Breast epithelium (tissue), 3 donors: ENCODE measurements at regions not wholly inside any gene's neighbourhood (a gene's known extent, or its start where the extent isn't known, plus 50 kb on each side); places are given as distances from the start of the nearest gene placed in this dataset.

Experiments
- CTCF ChIP-seq, 3 donors: fragments of 450-650 bp; IDR thresholded peaks; one replicate each; pipeline ENCODE4 v1.5.1; 2016 to 2017; ENCODE audit warnings: antibody characterized with exemption in 3 of 3, mild to moderate bottlenecking in 3 of 3, moderate library complexity in 3 of 3
- POLR2A ChIP-seq: fragments of 450-650 bp; IDR thresholded peaks from one replicate; pipeline ENCODE4 v1.6.1; 2016; ENCODE audit warnings: antibody characterized with exemption, mild to moderate bottlenecking, moderate library complexity
- POLR2AphosphoS5 ChIP-seq, 3 donors: sonication (generic); formaldehyde crosslinking; IDR thresholded peaks; one replicate each; pipeline ENCODE4 v1.6.1; 2017; ENCODE audit warnings: antibody characterized with exemption in 3 of 3

- TF ChIP-seq POLR2AphosphoS5 (IDR thresholded peaks at IDR 0.05) (no peak), CTCF (IDR thresholded peaks at IDR 0.05) (no peak), POLR2A (no peak)
Observed at GRCh38 chr1:230581446-230582079, 60.7 kb upstream of the COG2 start.
